Fibroblast of skin of right quadriceps (primary cell): ENCODE measurements at regions not wholly inside any gene's neighbourhood (a gene's known extent, or its start where the extent isn't known, plus 50 kb on each side); places are given as distances from the start of the nearest gene placed in this dataset.

Experiments used
- DNase-seq: peaks from one replicate; pipeline ENCODE4 v3.0.0-alpha.2; 2013

DNA sequence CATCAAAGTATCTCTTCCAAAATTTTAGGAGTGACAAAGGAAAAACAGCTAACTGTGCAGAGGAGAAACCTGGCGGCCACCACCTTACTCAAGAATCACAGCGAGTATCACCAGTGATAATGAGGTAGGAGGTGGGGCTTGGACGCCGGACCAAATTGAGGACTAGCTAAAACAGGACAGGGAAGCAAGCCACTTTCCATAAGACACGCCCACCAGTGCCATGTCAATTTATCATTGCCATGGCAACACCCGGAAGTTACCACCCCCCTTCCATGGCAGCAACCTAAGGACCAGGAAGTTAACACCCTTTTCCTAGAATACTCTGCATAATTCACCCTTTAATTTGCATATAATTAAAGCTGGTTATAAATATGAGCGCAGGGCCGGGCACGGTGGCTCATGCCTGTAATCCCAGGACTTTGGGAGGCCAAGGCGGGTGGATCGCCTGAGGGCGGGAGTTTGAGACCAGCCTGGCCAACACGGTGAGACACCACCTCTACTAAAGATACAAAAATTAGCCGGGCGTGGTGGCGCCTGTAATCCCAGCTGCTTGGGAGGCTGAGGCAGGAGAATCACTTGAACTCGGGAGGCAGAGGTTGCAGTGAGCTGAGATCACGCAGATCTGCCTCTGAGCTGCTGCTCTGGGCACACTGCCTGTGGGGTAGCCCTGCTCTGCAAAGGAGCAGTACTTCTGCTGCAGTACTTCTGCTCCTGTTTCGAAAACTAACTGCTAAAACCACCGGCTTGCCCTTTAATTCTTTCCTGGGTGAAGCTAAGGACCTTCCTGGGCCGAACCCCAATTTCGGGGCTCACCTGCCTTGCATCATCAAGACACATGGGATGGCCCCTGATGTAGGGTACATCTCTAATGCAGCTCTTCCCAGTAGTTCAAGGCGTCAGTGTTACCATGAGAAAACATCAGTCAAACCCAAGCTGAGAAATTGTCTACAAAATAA lies 116.7 kb downstream of the HMX1 start:
- no peak for DNase-seq

DNA sequence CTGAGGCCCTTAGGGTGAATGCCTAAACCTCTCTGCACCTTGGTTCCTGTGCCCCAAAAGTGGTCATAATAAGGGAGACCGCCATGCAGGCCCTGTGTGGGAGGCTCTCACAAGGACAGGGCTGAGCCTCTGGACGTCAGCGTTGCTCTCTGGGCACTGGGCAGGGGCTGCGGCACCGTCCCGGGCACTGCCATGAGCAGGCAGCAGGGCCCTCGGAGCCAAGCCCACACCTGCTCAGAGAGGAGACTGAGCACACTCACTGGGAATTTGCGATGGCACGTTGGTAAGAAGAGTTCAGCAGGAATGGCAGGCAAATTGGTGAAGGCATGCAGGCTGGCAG lies 123.4 kb downstream of the HMX1 start:
- no peak for DNase-seq

DNA sequence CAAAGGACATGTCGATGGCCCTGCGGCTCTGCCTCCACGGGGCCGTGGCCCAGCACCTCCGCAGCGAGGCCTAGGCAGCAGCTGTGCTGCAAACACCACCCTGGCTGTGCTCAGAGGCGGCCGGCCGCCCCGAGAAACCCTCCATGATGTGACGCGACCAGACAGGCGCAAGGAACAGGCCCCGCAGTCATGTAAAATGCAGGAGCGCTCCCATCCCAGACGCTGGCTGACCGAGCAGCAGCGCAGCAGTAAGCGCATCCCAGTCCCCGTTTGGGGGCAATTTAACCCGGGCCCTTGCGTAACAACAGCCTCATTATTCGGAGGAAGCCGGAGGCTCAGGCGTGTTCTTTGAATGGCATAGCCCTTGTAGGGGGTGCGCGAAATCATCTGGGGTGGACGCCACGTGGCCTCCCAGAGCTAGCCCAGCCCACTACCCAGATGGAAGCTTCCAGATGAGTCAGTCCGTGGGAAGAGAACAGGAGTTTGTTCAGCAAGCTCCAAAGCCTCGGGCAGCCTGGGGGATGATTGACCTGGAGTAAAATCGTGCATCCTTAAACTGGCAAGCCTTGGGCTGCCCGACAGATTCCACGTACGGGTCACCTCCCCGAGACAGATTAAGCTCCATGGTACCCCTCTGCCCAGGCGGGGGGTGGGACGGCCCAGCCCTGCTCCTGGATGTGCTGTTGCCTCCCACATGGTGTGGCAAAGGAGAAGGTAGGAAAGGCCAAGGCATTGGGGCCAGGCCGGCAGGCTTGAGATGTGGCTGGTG lies 124.0 kb downstream of the HMX1 start:
- DNase-seq = no peak

GRCh38 chr4:8746523-8747466 lies 124.8 kb downstream of the HMX1 start:
- DNase-seq = no peak

DNA sequence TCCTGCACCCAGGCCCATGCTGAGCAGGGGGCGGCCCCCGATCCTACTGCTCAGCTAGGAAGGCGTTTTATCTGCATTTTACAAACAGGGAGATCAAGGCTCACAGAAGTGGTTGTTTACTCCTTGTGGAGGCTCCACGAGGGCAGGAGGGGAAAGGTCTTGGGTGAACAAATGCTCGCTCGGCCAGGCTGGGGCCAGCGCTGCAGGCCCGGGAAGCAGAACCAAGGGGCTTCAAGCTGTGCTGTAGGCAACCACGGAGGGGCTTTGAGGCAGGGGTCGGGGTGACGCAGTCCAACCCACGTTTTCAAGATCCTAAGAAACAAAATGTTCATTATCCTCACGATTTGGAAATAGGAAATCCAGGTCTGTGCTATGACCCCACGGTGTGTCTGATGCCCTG lies 125.8 kb downstream of the HMX1 start:
- no peak for DNase-seq

GRCh38 chr4:8745005-8745790 lies 126.4 kb downstream of the HMX1 start:
- DNase-seq = no peak

GRCh38 chr4:8744083-8744805 lies 127.4 kb downstream of the HMX1 start:
- no peak for DNase-seq

DNA sequence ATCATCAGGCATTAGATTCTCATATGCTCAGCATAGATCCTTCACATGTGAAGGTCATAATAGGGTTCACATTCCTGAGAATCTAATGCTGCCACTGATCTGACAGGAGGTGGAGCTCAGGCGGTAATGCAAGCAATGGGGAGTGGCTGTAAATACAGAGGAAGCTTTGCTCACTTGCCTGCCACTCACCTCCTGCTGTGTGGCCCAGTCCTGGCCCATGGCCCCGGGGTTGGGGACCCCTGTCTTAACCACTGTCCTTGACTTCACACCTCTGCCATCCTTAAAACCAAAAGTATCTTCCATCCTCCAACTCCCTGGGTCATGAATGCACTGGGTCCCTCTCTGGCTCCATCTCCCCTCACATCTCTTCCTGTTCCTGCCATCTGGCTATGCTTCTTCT lies 129.1 kb downstream of the HMX1 start:
- no peak for DNase-seq

GRCh38 chr4:8741513-8742226 lies 130.0 kb downstream of the HMX1 start:
- DNase-seq = no peak

DNA sequence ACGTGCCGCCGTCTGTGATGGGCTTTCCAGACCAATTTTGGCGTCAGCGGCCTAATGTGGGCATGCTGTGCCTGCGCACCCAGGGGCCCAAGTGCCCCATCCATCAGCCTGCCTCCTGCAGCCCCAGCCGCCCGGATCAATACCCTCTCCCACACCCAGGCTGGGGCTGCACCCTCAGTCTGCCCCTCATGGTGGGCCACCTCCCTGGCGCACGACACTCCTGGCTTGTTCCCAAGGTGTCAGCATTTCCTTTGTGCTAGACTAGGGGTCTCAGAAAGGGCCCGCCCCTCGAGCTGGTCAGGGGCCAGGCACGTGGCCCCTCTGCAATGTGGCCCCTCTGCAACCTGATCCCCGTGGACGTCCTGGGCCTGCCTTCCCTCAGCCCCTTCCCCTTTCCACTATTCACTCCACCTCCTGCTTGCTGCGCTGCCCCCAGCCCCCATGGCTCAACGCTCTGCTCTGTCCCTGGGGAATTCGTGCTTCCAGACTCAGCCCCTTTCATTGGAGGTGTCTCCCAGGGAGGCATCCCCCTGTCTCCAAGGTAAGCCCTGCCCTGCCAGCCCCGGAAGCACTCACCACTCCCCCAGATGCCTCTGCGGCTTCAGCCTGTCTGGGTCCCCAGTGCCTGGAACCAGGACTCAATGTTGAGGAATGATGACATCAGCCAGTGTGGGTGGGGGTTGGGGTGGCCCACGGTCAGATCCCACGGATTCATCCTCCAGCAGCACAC lies 130.8 kb downstream of the HMX1 start:
- DNase-seq = no peak

DNA sequence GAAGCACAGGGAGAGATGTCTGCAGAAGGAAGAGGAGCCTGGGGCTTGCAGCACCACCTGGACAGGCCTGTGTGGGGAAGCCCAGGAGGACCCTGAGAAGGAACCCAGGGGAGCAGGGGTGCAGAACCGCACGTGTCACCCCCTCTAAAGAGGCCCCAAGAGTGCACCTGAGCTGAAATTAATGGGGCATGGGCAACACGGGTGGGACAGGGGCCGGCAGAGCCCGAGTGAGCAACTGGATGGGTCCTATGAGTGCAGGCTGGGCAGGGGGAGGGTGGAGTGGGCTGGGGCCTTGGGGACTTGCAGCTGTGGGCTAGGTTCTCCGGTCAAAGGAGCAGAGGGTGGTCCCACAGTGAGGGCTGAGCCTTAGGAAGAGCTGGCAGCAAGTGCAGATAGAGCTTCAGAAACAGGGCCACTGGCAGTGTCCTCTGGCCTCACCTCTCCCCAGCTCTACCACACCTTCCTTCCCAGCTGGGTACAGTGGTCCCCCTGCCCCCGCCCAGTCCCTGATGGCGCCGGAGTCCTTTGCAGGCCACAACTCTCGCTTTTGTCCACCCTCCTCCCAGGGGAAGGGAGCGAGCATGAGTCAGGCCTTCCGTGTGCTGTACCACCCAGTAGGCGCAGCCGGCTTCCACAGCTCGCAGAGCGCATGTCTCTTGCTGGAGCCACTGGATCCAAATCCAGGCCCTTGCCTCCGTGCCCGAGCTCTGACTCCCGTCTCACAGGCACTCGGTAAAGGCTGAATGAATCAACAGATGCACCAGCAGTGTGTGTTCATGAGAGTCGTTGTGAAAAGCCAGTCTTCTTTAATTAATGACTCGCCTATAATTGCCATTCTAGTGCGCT lies 131.6 kb downstream of the HMX1 start:
- no peak for DNase-seq

DNA sequence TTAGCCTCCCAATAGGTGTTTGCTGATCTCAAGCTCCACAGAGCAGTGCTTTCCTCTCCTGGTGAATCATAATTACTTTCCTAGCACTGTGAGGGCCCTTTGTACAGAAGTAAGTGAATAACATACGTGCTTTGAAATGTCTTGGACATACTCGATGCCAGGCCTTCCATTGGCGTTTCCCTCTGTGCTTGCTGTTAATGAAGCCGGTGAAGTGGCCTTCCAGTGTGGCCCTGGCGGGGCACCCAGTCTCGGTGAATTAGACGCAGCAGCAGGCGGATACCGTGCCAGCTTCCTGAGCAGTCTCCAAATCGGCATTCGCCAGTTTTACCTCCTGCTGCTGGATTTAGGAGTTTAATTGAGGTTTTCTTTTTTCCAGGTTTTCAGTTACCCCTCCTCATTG lies 132.3 kb downstream of the HMX1 start:
- no peak for DNase-seq

GRCh38 chr4:8738471-8738931 lies 133.1 kb downstream of the HMX1 start:
- no peak for DNase-seq

- no peak for DNase-seq
Measured at GRCh38 chr4:8737601-8738279, 133.9 kb downstream of the HMX1 start.

DNA sequence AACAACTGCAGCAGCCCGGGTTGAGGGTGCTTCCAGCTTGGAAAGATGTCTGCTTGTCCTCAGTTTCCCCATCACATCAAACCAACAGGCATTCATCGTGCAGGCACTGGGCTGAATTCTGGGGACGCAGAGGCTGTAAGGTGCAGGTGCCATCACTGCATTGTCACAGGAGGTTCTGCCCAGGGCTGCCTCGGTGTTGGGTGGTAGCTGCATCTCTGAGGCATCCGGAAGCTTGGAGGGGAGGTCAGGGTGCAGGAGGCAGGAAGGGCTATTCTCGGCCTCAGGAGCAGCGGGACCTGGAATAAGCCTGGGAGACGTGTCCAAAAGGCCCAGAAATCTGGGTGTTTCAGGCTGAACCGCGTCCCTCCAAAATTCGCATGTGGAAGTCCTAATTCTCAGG lies 134.6 kb downstream of the HMX1 start:
- DNase-seq = no peak

GRCh38 chr4:8736090-8736825 lies 135.4 kb downstream of the HMX1 start:
- DNase-seq = no peak

DNA sequence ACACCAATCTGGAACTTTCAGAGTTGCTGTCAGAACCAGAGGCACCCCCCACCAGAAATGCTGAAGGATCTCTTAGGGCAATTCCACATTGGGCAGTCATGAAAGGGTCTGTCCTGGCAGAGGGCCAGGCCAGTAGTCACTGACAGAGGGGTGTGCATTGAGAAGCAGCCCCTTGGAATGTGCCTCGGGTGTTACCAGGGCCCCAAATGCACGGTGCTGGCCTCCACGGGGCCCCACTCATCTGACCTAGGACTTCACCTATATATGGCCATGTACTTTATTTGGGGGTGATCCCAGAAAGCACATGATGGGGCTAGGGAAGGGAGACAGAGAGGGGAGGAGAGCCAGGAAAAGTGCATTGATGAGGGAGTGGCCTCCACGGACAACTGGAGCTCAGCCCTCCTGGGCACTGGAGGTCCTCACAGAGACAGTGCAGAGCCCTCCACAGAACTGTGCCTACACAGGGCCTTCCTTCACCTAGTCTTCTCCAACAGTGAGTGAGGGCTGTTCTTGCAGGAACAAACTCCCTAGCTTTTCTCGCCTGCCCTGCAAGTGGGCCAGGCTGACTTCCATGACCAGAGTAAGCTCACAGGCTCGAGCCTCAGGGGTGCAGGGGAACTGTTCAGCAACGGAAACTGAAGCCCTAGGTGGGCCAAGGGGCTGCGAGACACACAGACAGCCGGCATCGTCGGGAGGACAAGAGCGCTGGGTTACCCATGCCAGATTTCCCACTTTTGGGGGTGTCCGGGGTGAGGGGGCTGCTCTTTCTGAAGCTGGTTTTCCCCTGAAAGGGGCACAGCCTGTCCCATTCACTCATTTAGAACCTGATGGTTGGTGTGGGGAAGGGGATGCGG lies 136.2 kb downstream of the HMX1 start:
- no peak for DNase-seq
